NCI-H1105 treated with DMSO at 0.1 percent for 48 hours (cell line): ENCODE measurements at regions not wholly inside any gene's neighbourhood (a gene's known extent, or its start where the extent isn't known, plus 50 kb on each side); places are given as distances from the start of the nearest gene placed in this dataset.
"Not testable (repeated sequence)": the region's sequence is repeated elsewhere in the genome, so short reads cannot be mapped to it uniquely, and the experiment has no call there.

Source experiments
- DNase-seq: peaks from one replicate; lab custom pipeline; 2025; lab: John Stamatoyannopoulos, UW

- no peak for DNase-seq
Observed at GRCh38 chr15:100767001-100767825, 112.4 kb upstream of the ALDH1A3 start.

GRCh38 chr15:100768501-100768931 is 111.1 kb upstream of the ALDH1A3 start:
- no peak for DNase-seq

- DNase-seq, result no peak
Observed at GRCh38 chr15:100769043-100769974, 110.3 kb upstream of the ALDH1A3 start.

GRCh38 chr15:100769975-100770340 is 109.7 kb upstream of the ALDH1A3 start:
- no peak for DNase-seq

DNA sequence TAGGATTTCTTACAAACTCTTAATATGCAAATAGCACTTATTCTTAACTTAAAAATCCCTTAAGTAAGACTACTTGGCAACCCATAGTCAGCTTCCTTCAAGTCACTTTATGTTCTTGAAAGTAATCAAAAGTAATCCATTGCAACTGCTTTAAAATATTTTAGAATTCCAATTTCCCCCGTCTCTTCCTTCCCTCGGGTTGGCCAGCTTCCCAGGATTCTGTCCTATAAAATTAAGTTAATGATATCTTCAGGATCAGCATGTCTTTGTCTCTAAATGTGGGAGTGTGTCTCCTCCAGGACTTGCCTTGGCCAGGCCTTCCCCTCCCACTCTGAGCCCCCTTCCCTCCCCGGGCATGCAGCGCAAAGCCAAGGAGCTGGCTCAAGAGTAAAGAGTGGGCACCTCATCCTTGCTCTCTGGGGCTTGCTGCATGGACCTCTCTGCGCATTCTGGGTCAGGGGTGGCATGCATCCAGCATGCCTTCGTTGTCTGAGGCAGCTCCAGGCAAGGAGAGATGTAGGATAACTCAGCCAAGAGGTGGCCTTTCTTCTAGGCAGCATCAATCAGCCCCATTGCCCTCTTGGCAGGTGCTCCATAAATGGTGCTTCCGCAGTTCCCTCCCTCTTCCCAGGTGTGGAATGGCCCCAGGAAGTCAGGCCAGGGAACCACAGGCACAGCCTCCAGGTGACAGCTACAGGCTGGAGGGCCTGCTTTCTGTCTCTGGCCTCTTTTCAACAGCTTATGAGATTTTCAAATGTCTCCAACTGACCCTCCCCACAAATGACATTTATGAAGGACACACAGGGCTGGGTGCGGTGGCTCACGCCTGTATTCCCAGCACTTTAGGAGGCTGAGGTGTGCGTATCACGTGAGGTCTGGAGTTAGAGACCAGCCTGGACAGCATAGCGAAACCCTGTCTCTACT is 108.7 kb upstream of the ALDH1A3 start:
- DNase-seq, result no peak

GRCh38 chr15:100771746-100772145 is 107.9 kb upstream of the ALDH1A3 start:
- DNase-seq, result no peak

- no peak for DNase-seq
Observed at GRCh38 chr15:100772478-100772877, 107.2 kb upstream of the ALDH1A3 start.

DNA sequence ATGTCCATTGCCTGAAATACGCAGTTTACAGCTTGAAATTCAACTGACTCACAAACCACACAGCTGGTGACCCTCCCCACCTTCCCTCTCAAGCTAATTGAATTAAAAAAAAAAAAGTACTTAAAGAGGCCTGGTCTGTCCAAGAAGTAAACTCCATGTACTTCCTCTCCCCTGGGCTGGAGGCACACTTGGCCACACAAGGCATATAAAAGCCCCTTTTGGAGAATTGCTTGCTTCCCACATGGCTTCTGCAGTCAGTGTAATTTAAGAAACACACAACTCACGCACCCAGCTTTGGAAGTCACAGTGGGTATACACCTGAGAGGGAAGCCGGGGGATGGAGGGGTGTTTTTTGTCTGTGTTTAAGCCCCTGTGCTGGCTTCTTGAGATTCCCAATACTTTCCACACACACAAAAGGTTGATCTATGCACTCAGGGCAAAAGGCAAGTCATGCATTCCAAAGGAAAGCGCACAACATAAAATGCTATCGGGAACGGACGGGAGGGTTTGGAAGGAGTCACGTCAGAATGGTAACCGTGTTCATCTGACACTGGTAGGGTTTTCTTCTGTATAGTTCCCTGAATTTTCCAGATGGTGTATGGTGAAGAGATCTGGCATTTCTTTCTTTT is 106.6 kb upstream of the ALDH1A3 start:
- DNase-seq, result no peak

GRCh38 chr15:100774044-100774443 is 105.6 kb upstream of the ALDH1A3 start:
- DNase-seq, result not testable (repeated sequence)

DNA sequence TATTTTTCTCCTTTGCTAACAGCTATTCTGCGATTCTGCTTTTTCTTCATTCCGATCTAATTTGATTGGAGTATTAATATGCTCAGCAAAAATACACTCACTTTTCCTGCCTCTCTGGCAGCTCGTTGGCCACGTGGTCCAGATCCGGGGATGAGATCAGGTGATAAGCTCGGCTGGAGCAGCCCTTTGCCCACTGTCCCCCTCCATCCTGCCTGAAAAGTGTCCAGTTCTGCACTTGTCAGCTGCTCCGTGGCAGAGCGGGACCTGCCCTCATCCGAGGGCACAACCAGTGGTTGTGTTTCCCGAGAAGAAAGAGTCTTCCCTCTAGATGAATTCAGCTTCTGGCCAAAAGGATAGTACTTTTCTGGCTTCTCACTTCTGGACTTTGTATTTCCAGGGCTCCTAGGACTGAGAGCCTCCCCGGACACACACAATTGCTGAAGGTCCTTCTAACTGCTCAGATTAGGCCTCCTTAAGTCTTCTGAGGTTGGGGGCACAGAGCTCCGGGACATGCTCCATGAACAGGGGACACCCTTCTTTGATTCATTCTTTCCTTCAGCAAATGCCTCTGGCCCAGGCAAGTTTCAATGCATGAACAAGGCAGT is 103.9 kb upstream of the ALDH1A3 start:
- DNase-seq, result no peak

DNA sequence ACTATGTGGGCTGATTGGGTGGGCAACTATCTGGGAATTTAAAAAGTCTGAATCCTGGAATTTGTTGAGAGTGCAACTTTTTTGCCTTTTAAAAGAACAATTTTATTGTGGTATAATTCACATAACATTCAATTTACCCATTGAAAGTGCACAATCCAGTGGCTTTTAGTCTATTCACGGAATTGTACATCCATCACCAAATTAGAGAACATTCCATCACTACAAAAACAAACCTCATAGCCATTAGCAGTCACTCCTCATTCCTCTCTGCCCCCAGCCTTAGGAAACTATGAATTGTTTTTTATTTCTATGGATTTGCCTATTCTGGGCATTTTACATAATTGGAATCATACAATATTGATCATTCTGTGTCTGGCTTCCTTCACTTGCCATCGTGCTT is 101.8 kb upstream of the ALDH1A3 start:
- DNase-seq, result no peak

DNA sequence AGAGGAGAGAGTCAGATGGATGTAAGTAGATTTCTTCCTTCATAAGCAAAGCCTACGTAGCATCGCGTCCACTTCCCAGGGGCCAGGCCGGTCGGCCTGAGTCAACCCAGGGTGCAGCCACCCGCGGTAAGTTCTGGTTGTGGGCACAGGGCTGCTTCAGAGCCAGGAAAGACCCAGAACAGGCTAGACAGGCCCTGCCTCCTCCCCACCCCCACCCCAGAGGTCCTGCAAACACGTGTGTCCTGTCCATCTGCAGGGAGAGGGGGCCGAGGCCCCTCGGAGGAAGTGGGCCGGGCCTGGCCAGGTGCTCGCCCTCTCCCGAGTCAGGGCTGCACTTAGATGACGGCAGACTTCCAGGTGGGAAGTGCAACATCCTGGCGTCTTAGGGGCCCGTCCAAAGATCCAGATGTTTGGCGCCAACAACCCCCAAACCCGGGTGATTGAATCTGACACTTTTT is 100.8 kb upstream of the ALDH1A3 start:
- no peak for DNase-seq

DNA sequence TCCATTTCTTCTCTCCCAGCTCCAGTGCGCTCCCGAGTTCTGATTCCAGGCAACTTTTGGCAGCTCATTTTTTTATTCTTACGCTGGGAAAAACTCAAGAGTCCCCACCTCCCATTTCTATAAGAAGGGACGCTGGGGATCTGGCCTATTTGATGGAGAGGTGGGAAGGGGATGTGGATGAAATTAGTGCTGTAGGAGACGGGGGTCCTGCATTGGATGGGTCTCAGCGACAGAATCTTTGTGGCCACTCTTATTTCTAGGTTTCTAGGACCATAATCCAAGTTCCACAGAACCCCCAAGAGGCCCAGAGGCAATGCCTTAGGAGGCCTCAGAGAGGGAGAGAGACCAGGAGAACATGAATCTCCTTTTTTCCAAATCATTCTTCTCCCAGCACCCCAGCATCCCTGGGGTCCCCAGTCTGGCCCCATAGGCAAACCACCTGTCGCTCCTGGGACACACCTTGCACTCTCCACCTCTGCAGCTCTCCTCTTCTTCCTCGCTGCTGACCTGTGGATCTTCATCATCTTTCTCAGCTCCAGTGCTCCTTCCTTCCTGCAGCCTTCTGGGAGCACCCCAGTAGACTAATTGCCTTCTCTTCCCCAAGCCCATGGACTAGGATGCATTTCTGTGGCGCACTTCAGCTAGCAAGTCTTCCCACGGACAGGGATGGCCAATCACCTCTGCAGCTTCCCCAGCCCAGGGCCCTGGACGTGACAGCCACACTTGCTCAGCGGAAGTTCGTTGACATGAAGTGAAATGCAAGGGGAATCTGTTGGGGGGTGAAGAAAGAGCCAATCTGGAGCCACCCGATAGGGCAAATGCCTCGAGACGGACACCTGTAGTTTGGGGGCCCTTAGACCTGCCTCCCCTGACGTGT is 100.1 kb upstream of the ALDH1A3 start:
- no peak for DNase-seq

DNA sequence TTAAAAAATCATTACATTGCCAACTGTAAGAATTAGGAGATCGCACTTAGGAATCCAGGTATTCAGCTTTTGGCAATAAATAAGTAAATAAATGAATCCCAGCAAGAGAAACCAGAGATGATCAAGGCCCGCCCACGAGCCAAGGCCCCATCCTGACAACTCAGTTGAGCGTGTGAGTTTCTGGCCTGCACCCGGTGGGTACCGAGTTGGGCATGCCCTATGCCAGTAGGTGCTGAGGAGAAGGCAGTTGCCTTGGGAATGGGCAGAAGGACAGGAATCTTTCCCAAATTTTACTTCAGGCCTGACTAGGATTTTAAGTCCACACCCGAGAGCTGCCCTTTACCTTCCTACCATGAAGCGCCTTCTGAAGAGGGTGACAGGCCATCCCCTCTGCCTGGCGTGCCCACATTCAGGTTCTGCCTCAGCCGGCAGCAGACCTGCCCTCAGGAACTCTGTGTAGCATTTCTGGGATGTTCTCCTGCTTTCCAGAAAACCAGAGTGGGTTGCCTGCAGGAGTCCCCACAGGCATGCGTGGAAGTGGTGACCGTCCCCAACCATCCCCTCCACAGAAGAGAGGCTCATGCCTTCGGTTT is 99.3 kb upstream of the ALDH1A3 start:
- DNase-seq, result no peak

- DNase-seq, result no peak
Observed at GRCh38 chr15:100781061-100781960, 98.3 kb upstream of the ALDH1A3 start.

DNA sequence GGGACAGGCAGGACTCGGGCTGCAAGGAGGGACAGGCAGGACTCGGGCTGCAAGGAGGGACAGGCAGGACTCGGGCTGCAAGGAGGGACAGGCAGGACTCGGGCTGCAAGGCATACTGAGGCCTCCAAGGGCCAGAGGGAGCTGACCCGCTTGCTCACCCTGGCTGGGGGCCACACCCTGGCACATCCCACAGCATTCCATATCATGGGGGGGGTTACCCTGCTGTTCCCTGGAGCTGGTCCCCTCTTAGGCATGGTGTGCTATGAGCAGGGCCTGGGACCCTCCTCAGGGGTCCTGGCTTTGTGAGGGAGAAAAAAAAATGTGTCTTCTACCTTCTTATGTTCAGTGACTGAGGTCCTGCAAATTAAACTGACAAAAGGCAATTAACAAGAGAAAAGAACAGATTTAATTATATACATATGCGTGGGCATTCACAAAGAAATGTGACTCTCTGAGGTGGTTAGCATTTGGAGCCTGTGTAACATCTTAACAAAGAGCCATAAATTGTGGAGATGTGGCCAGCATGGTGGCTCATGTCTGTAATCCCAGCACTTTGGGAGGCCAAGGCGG is 97.6 kb upstream of the ALDH1A3 start:
- no peak for DNase-seq

GRCh38 chr15:100783291-100783690 is 96.3 kb upstream of the ALDH1A3 start:
- DNase-seq, result no peak
